CD14-positive monocyte (primary cell): ENCODE measurements at regions not wholly inside any gene's neighbourhood (a gene's known extent, or its start where the extent isn't known, plus 50 kb on each side); places are given as distances from the start of the nearest gene placed in this dataset.
"Not testable (repeated sequence)": the region's sequence is repeated elsewhere in the genome, so short reads cannot be mapped to it uniquely, and the experiment has no call there.

Experiments
- DNase-seq, 3 donors: peaks; one replicate each; pipeline ENCODE4 v3.0.0-alpha.2; 2011 to 2022
- H2AFZ ChIP-seq: 2 replicates; pipeline ENCODE4 v1.6.0; 2012; ENCODE audit warnings: mild to moderate bottlenecking, low read depth, low read length, inconsistent platforms; ENCODE audit not compliant: insufficient read depth, poor library complexity, severe bottlenecking
- H3K27ac ChIP-seq, 2 donors: 1 replicate in 1 of 2; 2 replicates in 1 of 2; pipeline ENCODE4 v1.5.1; 2012 to 2013; ENCODE audit warnings: low read length in 2 of 2, control low read depth in 1 of 2, inconsistent platforms in 1 of 2, low read depth in 1 of 2, mild to moderate bottlenecking in 1 of 2
- H3K27me3 ChIP-seq, 2 donors: one replicate each; pipeline versions ENCODE4 v1.6.0 to v1.6.1; 2011 to 2013; ENCODE audit warnings: low read length in 2 of 2; ENCODE audit not compliant: control insufficient read depth in 2 of 2, insufficient read depth in 2 of 2
- H3K36me3 ChIP-seq, 2 donors: replicated peaks in 1 of 2; 1 replicate in 1 of 2; 2 replicates in 1 of 2; pipeline versions ENCODE4 v1.5.1 to v1.6.1; 2012 to 2013; ENCODE audit warnings: low read length in 2 of 2, control low read depth in 1 of 2, inconsistent platforms in 1 of 2, mild to moderate bottlenecking in 1 of 2; ENCODE audit not compliant: insufficient read depth in 2 of 2, control insufficient read depth in 1 of 2
- H3K4me1 ChIP-seq, 2 donors: 1 replicate in 1 of 2; 2 replicates in 1 of 2; pipeline versions ENCODE4 v1.5.1 to v1.6.1; 2012 to 2013; ENCODE audit warnings: low read length in 2 of 2, control low read depth in 1 of 2, inconsistent platforms in 1 of 2, mild to moderate bottlenecking in 1 of 2, moderate library complexity in 1 of 2; ENCODE audit not compliant: insufficient read depth in 2 of 2, control insufficient read depth in 1 of 2
- H3K4me2 ChIP-seq: replicated peaks from 2 replicates; pipeline ENCODE3; 2012; ENCODE audit warnings: low read length, moderate library complexity, mild to moderate bottlenecking; ENCODE audit not compliant: poor library complexity, severe bottlenecking; ENCODE audit errors: extremely low read depth
- H3K4me3 ChIP-seq, 3 experiments: fragments of 200-600 bp in 1 of 3; sonication (generic) in 1 of 3; replicated peaks in 1 of 3; 1 replicate in 2 of 3; 2 replicates in 1 of 3; pipeline ENCODE4 v1.5.1; 2011 to 2013; ENCODE audit warnings: low read length in 3 of 3, mild to moderate bottlenecking in 3 of 3, control low read depth in 2 of 3, low read depth in 2 of 3, inconsistent platforms in 1 of 3, moderate library complexity in 1 of 3
- H3K79me2 ChIP-seq: 2 replicates; pipeline ENCODE4 v1.6.0; 2012; ENCODE audit warnings: mild to moderate bottlenecking, control low read depth, inconsistent platforms, low read length, moderate library complexity; ENCODE audit not compliant: insufficient read depth
- H3K9ac ChIP-seq: 2 replicates; pipeline ENCODE4 v1.6.0; 2017; ENCODE audit warnings: low read length, mild to moderate bottlenecking; ENCODE audit not compliant: insufficient read depth, poor library complexity, severe bottlenecking
- H3K9me3 ChIP-seq, 2 donors: replicated peaks in 1 of 2; 1 replicate in 1 of 2; 2 replicates in 1 of 2; pipeline versions ENCODE4 v1.5.1 to v1.6.1; 2012 to 2013; ENCODE audit warnings: low read length in 2 of 2, control low read depth in 1 of 2; ENCODE audit not compliant: control insufficient read depth in 1 of 2, insufficient read depth in 1 of 2
- H4K20me1 ChIP-seq: 2 replicates; pipeline ENCODE4 v1.6.0; 2012; ENCODE audit warnings: mild to moderate bottlenecking, low read length, control low read depth, moderate library complexity; ENCODE audit not compliant: insufficient read depth
- H3K27ac Mint-ChIP-seq, 7 donors: one replicate each; pipeline ENCODE4 v1.8.0; 2020; ENCODE audit warnings: mild to moderate bottlenecking in 7 of 7, mixed read lengths in 7 of 7, moderate library complexity in 6 of 7, inconsistent platforms in 2 of 7
- H3K27me3 Mint-ChIP-seq, 3 donors: one replicate each; pipeline ENCODE4 v1.8.0; 2021 to 2022; ENCODE audit warnings: low read depth in 3 of 3, mild to moderate bottlenecking in 3 of 3, mixed read lengths in 3 of 3, moderate library complexity in 3 of 3, inconsistent platforms in 1 of 3
- H3K36me3 Mint-ChIP-seq, 2 donors: one replicate each; pipeline ENCODE4 v1.8.0; 2020; ENCODE audit warnings: mixed read lengths in 2 of 2, inconsistent platforms in 1 of 2, mild to moderate bottlenecking in 1 of 2
- H3K4me1 Mint-ChIP-seq: one replicate; pipeline ENCODE4 v1.8.0; 2020; ENCODE audit warnings: mild to moderate bottlenecking, mixed read lengths
- H3K4me3 Mint-ChIP-seq, 2 donors: one replicate each; pipeline ENCODE4 v1.8.0; 2020; ENCODE audit warnings: mild to moderate bottlenecking in 2 of 2, mixed read lengths in 2 of 2, moderate library complexity in 1 of 2
- H3K9me3 Mint-ChIP-seq, 7 donors: one replicate each; pipeline ENCODE4 v1.8.0; 2020 to 2022; ENCODE audit warnings: mixed read lengths in 7 of 7, mild to moderate bottlenecking in 6 of 7, moderate library complexity in 6 of 7, inconsistent platforms in 2 of 7
- WGBS: methylation state at CpG from one replicate; pipeline ENCODE4 v1.1.5; 2013; ENCODE audit warnings: missing lambda C conversion rate; ENCODE audit not compliant: insufficient coverage; 5-methylcytosine and 5-hydroxymethylcytosine counted together
- intact Hi-C, 2 donors: fragments of 100-400 bp; cut with micrococcal nuclease; formaldehyde crosslinking; loops; one replicate each; pipeline versions ENCODE4 v1.15.0 to v1.15.1; 2023
- TF ChIP-seq, protein P1 (sequence below): fragments of 200-600 bp; IDR thresholded peaks from one replicate; pipeline ENCODE4 v1.8.0; 2022; ENCODE audit warnings: antibody characterized with exemption, mild to moderate bottlenecking

DNA sequence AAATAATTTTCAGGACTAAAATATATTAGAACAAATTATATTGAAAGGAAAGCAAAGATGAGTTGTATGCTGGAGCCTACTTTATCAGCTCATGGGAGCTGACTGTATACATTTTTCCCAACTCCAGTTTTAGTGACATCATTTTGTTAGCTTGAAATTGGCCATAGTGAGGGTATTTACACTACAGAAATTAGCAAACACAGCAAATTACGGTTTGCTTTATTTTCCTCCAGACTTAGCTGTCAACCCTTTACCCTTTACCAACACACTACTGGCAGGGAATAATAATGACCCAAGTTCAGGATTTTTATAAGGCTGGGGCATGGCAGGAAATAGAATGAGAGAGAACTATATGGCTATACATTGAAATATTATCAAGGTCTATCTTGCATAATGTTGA lies 120.3 kb upstream of the PRSS1 start:
- Mint-ChIP-seq H3K27me3 (peaks cover 2 to 14% (median 14%) of the 10 kb centered on the region in 3 donors), H3K4me1 (peaks cover 11% of the 10 kb centered on the region), H3K36me3 (no peaks in the 10 kb centered on the region), H3K27ac (no peak overlapping the region), H3K4me3 (no peak overlapping the region), H3K9me3 (peaks cover 0 to 3% (median 0%) of the 10 kb centered on the region in 7 donors)
- Histone ChIP-seq H3K4me3 (no peak overlapping the region), H3K9me3 (no peaks in the 10 kb centered on the region), H3K9ac (no peak overlapping the region), H2AFZ (no peak overlapping the region), H3K27me3 (peaks cover 0 to 3% of the 10 kb centered on the region in 2 donors), H3K36me3 (no peaks in the 10 kb centered on the region), H4K20me1 (no peaks in the 10 kb centered on the region), H3K4me1 (peaks cover 6 to 7% of the 10 kb centered on the region in 2 donors), H3K4me2 (no peak overlapping the region), H3K79me2 (no peaks in the 10 kb centered on the region), H3K27ac (no peak overlapping the region)
- no CpG with 5 or more reads among the region's 1 CpG for WGBS
- intact Hi-C loops: loop anchor here in 1 of 2 donors (5.0 kb wide), 1 partner anchor 183 kb away; no protein-coding TSS in a partner anchor
- DNase-seq: no peak
- TF ChIP-seq, protein P1, sequence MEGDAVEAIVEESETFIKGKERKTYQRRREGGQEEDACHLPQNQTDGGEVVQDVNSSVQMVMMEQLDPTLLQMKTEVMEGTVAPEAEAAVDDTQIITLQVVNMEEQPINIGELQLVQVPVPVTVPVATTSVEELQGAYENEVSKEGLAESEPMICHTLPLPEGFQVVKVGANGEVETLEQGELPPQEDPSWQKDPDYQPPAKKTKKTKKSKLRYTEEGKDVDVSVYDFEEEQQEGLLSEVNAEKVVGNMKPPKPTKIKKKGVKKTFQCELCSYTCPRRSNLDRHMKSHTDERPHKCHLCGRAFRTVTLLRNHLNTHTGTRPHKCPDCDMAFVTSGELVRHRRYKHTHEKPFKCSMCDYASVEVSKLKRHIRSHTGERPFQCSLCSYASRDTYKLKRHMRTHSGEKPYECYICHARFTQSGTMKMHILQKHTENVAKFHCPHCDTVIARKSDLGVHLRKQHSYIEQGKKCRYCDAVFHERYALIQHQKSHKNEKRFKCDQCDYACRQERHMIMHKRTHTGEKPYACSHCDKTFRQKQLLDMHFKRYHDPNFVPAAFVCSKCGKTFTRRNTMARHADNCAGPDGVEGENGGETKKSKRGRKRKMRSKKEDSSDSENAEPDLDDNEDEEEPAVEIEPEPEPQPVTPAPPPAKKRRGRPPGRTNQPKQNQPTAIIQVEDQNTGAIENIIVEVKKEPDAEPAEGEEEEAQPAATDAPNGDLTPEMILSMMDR: no peak

DNA sequence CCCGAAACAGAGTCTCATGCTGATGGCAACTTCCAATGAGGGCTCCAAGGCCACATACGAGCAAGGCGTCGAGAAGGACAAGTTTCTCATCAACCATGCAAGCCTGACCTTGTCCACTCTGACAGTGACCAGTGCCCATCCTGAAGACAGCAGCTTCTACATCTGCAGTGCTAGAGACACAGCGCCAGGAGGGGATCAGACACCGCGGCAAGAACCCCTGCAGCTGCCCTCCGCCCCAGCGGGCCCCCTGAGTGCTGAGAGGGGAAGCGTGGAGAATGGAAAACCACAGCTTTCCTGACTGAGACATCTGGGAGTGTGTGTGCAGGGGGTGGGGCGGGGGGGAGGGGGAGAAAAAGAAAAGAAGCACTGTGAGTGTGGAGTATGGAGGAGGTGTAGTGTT lies 122.0 kb upstream of the PRSS1 start:
- H3K27me3 ChIP-seq, H3K9me3 ChIP-seq, DNase-seq, H3K9ac ChIP-seq, H3K36me3 Mint-ChIP-seq, H3K4me1 ChIP-seq, H3K36me3 ChIP-seq, H3K9me3 Mint-ChIP-seq, H3K4me1 Mint-ChIP-seq, H3K27ac Mint-ChIP-seq, H3K27ac ChIP-seq, H3K79me2 ChIP-seq, H3K4me3 ChIP-seq, H4K20me1 ChIP-seq: not testable (repeated sequence)
- peaks cover 2 to 12% (median 9%) of the 10 kb centered on the region in 3 donors for H3K27me3 Mint-ChIP-seq
- peak overlapping the region in 1 of 2 donors; percentile 82 for H3K4me3 Mint-ChIP-seq
- peak overlapping the region; percentile 60 for H2AFZ ChIP-seq
- intact Hi-C loops: loop anchor here in 1 of 2 donors (5.0 kb wide), 1 partner anchor 185 kb away; no protein-coding TSS in a partner anchor
- 0% methylated on average over 9 of the region's 11 CpGs for WGBS
- H3K4me2 ChIP-seq: peak overlapping the region; percentile 34
